ENCODE measurements at regions not wholly inside any gene's neighbourhood (a gene's known extent, or its start where the extent isn't known, plus 50 kb on each side); places are given as distances from the start of the nearest gene placed in this dataset.

GRCh38 chr1:228866468-228866867, 131.2 kb downstream of the RHOU start (continued):
- no peak for TF ChIP-seq ZBED4 (CRISPR knock-in tag; IDR thresholded peaks at IDR 0.05; ENCODE audit: borderline replicate concordance)
- TF ChIP-seq ZBTB14 (CRISPR knock-in tag; IDR thresholded peaks at IDR 0.05): 0 out of 2 replicates have a peak, but pooled peaks have one; percentile 15
- TF ChIP-seq PPARG (CRISPR knock-in tag; conservative IDR thresholded peaks at IDR 0.05): 0 out of 2 replicates have a peak, but pooled peaks have one; percentile 11
- TF ChIP-seq PAXIP1 (CRISPR knock-in tag; conservative IDR thresholded peaks at IDR 0.05): peak; percentile 81
- TF ChIP-seq XRCC5 (optimal IDR thresholded peaks at IDR 0.05; ENCODE audit: low read length): peak; percentile 42
- no peak for TF ChIP-seq ZNF713 (CRISPR knock-in tag; IDR thresholded peaks at IDR 0.05)
- TF ChIP-seq NR2F1 (CRISPR knock-in tag; IDR thresholded peaks at IDR 0.05): peak; percentile 46 to 47; a peak in 2 of 4 replicates
- TF ChIP-seq DPF2 (CRISPR knock-in tag; IDR thresholded peaks at IDR 0.05; ENCODE audit: borderline replicate concordance, low read depth): 0 out of 2 replicates have a peak, but pooled peaks have one; percentile 33
- TF ChIP-seq ZNF615 (CRISPR knock-in tag; IDR thresholded peaks at IDR 0.05; ENCODE audit: borderline replicate concordance): no peak
- 0 out of 2 replicates have a peak, but pooled peaks have one; percentile 46 for TF ChIP-seq KMT2A (CRISPR knock-in tag; IDR thresholded peaks at IDR 0.05)
- TF ChIP-seq ZNF605 (CRISPR knock-in tag; IDR thresholded peaks at IDR 0.05): 0 out of 2 replicates have a peak, but pooled peaks have one; percentile 29
- TF ChIP-seq ZNF230 (CRISPR knock-in tag; IDR thresholded peaks at IDR 0.05): no peak
- no peak for TF ChIP-seq ATF4 (CRISPR knock-in tag; IDR thresholded peaks at IDR 0.05)
- 0 out of 2 replicates have a peak, but pooled peaks have one; percentile 5 for TF ChIP-seq ZBTB43 (CRISPR knock-in tag; conservative IDR thresholded peaks at IDR 0.05)
- TF ChIP-seq ZFP62 (CRISPR knock-in tag; IDR thresholded peaks at IDR 0.05): no peak
- 0 out of 2 replicates have a peak, but pooled peaks have one; percentile 29 for TF ChIP-seq TFDP2 (CRISPR knock-in tag; IDR thresholded peaks at IDR 0.05)
- peak; percentile 70; the same call in 1 of the 2 replicates for TF ChIP-seq ZNF501 (CRISPR knock-in tag; IDR thresholded peaks at IDR 0.05)

Measured in HepG2 (cell line).